PC-3 (cell line): ENCODE measurements at regions not wholly inside any gene's neighbourhood (a gene's known extent, or its start where the extent isn't known, plus 50 kb on each side); places are given as distances from the start of the nearest gene placed in this dataset.

Experiments
- ATAC-seq: fragments of 200-7000 bp; cut with Tn5 transposase; 2 replicates; pipeline ENCODE4 v1.9.1; 2020; ENCODE audit warnings: mild to moderate bottlenecking, moderate library complexity
- BruUV-seq: library from RNA; stranded (reverse); fragments of 400-500 nt; replicated peaks from 2 replicates; lab custom pipeline; 2021; lab: Mats Ljungman, UMichigan
- CTCF ChIA-PET: fragments of 300-600 bp; sonication (Branson Sonifier 250); formaldehyde crosslinking; loops from one replicate; lab custom pipeline; 2022; ENCODE audit warnings: antibody characterized with exemption; lab: Charles Lee
- POLR2A ChIA-PET: fragments of 300-600 bp; sonication (Branson Sonifier 250); formaldehyde crosslinking; loops from one replicate; lab custom pipeline; 2022; ENCODE audit warnings: antibody characterized with exemption; ENCODE audit not compliant: unreplicated experiment; lab: Charles Lee
- DNase-seq: peaks from one replicate; pipeline ENCODE4 v3.0.0-alpha.2; 2015
- H2AFZ ChIP-seq: fragments of 300-600 bp; sonication (generic); 2 replicates; pipeline ENCODE4 v1.6.0; 2016; ENCODE audit warnings: antibody characterized with exemption, low read length
- H3F3A ChIP-seq: fragments of 300-600 bp; sonication (generic); one replicate; pipeline ENCODE4 v1.6.0; 2017; ENCODE audit warnings: antibody characterized with exemption, low read length, control low read depth, mild to moderate bottlenecking; ENCODE audit not compliant: unreplicated experiment
- H3K27ac ChIP-seq: fragments of 300-600 bp; sonication (generic); 2 replicates; pipeline ENCODE4 v1.5.1; 2016; ENCODE audit warnings: mild to moderate bottlenecking, low read length
- H3K27me3 ChIP-seq: fragments of 300-600 bp; sonication (generic); 2 replicates; pipeline ENCODE4 v1.6.1; 2016; ENCODE audit warnings: low read length, mixed read lengths
- H3K36me3 ChIP-seq: fragments of 300-600 bp; sonication (generic); 2 replicates; pipeline ENCODE4 v1.6.1; 2016; ENCODE audit warnings: low read depth, mixed run types, low read length, mixed read lengths
- H3K4me1 ChIP-seq: fragments of 300-600 bp; sonication (generic); 2 replicates; pipeline ENCODE4 v1.5.1; 2016; ENCODE audit warnings: low read length; ENCODE audit not compliant: insufficient read depth
- H3K4me2 ChIP-seq: fragments of 300-600 bp; sonication (generic); 2 replicates; pipeline ENCODE4 v1.6.0; 2016; ENCODE audit warnings: low read length
- H3K4me3 ChIP-seq: fragments of 300-600 bp; sonication (generic); 2 replicates; pipeline ENCODE4 v1.5.1; 2016; ENCODE audit warnings: mild to moderate bottlenecking, low read length, mixed read lengths
- H3K79me2 ChIP-seq: fragments of 300-600 bp; sonication (generic); 2 replicates; pipeline ENCODE4 v1.6.1; 2017; ENCODE audit warnings: low read length, mixed read lengths
- H3K9ac ChIP-seq: fragments of 300-600 bp; sonication (generic); 2 replicates; pipeline ENCODE4 v1.6.0; 2016; ENCODE audit warnings: mild to moderate bottlenecking, low read length
- H3K9me2 ChIP-seq: fragments of 300-600 bp; sonication (generic); replicated peaks from 2 replicates; pipeline ENCODE4 v1.6.1; 2016; ENCODE audit warnings: mixed run types, low read length, mixed read lengths
- H3K9me3 ChIP-seq: fragments of 300-600 bp; sonication (generic); 2 replicates; pipeline ENCODE4 v1.6.1; 2016; ENCODE audit warnings: low read length, mixed read lengths
- H4K20me1 ChIP-seq: fragments of 300-600 bp; sonication (generic); 2 replicates; pipeline ENCODE4 v1.6.1; 2016; ENCODE audit warnings: low read length, mixed read lengths
- EZH2 ChIP-seq: fragments of 300-600 bp; sonication (generic); IDR thresholded peaks from one replicate; pipeline ENCODE4 v1.6.1; 2017; ENCODE audit warnings: antibody characterized with exemption, mild to moderate bottlenecking, low read length; ENCODE audit not compliant: unreplicated experiment
- EZH2phosphoT487 ChIP-seq: fragments of 300-600 bp; sonication (generic); IDR thresholded peaks from 2 replicates; pipeline ENCODE4 v1.6.1; 2018; ENCODE audit warnings: mild to moderate bottlenecking, antibody characterized with exemption, low read length, borderline replicate concordance
- intact Hi-C: fragments of 100-400 bp; cut with micrococcal nuclease; formaldehyde crosslinking; loops from 2 replicates; pipeline ENCODE4 v1.9.0; 2023
- TF ChIP-seq, protein P1 (sequence below): fragments of 300-600 bp; sonication (generic); conservative IDR thresholded peaks from 2 replicates; pipeline ENCODE4 v1.5.1; 2017; ENCODE audit warnings: antibody characterized with exemption, low read depth, mild to moderate bottlenecking, low read length

- Histone ChIP-seq H3K4me3 (no peak overlapping the region), H3K27ac (no peak overlapping the region), H3K4me2 (no peak overlapping the region), H3K9ac (no peak overlapping the region), H3K9me3 (no peaks in the 10 kb centered on the region), H4K20me1 (no peaks in the 10 kb centered on the region), H3K9me2 (no peaks in the 10 kb centered on the region), H2AFZ (no peak overlapping the region), H3K27me3 (no peaks in the 10 kb centered on the region), H3K4me1 (no peaks in the 10 kb centered on the region), H3K79me2 (no peaks in the 10 kb centered on the region), H3F3A (no peaks in the 10 kb centered on the region), H3K36me3 (no peaks in the 10 kb centered on the region)
- intact Hi-C loops = no loop called here
- no peak for TF ChIP-seq EZH2phosphoT487
- TF ChIP-seq EZH2 = no peak
- TF ChIP-seq, protein P1, sequence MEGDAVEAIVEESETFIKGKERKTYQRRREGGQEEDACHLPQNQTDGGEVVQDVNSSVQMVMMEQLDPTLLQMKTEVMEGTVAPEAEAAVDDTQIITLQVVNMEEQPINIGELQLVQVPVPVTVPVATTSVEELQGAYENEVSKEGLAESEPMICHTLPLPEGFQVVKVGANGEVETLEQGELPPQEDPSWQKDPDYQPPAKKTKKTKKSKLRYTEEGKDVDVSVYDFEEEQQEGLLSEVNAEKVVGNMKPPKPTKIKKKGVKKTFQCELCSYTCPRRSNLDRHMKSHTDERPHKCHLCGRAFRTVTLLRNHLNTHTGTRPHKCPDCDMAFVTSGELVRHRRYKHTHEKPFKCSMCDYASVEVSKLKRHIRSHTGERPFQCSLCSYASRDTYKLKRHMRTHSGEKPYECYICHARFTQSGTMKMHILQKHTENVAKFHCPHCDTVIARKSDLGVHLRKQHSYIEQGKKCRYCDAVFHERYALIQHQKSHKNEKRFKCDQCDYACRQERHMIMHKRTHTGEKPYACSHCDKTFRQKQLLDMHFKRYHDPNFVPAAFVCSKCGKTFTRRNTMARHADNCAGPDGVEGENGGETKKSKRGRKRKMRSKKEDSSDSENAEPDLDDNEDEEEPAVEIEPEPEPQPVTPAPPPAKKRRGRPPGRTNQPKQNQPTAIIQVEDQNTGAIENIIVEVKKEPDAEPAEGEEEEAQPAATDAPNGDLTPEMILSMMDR = no peak
- DNase-seq = no peak
- BruUV-seq = no TSS peak
- ATAC-seq = no peak
- ChIA-PET POLR2A (no interaction called here), CTCF (no interaction called here)
These were observed 83.6 kb upstream of the CPEB4 start for GRCh38 chr5:173804579-173804978.

- DNase-seq = peak; percentile 22
- no peak overlapping the region for H3K9ac ChIP-seq
- peak; percentile 48 for ATAC-seq
- no peak overlapping the region for H3K27ac ChIP-seq
- H3K4me1 ChIP-seq = no peaks in the 10 kb centered on the region
- H3K9me2 ChIP-seq = 0 out of 2 replicates have a peak, but pooled peaks cover 3% of the 10 kb centered on the region
- intact Hi-C loops = no loop called here
- H3K9me3 ChIP-seq = no peaks in the 10 kb centered on the region
- H3K79me2 ChIP-seq = no peaks in the 10 kb centered on the region
- H3K4me3 ChIP-seq = no peak overlapping the region
- H3K27me3 ChIP-seq = no peaks in the 10 kb centered on the region
- TF ChIP-seq, protein P1 = no peak
- no peak for TF ChIP-seq EZH2
- no peak for TF ChIP-seq EZH2phosphoT487
- no peak overlapping the region for H2AFZ ChIP-seq
- H3K4me2 ChIP-seq = no peak overlapping the region
- no peaks in the 10 kb centered on the region for H4K20me1 ChIP-seq
- ChIA-PET CTCF (no interaction called here), POLR2A (no interaction called here)
- no TSS peak for BruUV-seq
- H3F3A ChIP-seq = no peaks in the 10 kb centered on the region
- no peaks in the 10 kb centered on the region for H3K36me3 ChIP-seq
These were observed 81.7 kb upstream of the CPEB4 start for GRCh38 chr5:173806270-173807035.

DNA sequence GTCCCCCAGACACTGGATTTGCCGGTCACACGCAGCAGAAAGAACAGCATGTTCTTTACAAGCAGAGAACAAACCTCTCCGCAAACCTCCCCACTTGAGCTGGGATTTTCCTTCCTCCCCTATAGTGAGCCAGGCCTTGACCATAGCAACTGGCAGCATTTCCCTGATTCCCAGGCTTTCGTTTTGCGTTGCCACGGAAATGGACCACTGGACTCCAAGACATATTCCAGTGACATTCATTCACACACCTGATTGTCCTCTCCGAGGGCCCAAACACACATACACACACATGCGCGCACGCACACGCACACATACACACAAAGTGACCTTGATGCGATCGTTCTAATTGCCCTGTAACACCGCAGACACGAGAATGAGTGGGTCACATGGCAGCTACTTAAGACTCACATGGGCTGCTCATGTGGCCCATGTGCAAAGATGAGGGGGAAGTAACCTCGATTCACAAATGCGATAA is 80.9 kb upstream of the CPEB4 start:
- no TSS peak for BruUV-seq
- no peak overlapping the region for H2AFZ ChIP-seq
- TF ChIP-seq EZH2phosphoT487 (no peak), EZH2 (no peak)
- TF ChIP-seq, protein P1 = no peak
- intact Hi-C loops = no loop called here
- H3K4me3 ChIP-seq = no peak overlapping the region
- ChIA-PET POLR2A (no interaction called here), CTCF (no interaction called here)
- H3K9me3 ChIP-seq = no peaks in the 10 kb centered on the region
- no peaks in the 10 kb centered on the region for H3K36me3 ChIP-seq
- no peak overlapping the region for H3K4me2 ChIP-seq
- H3K27me3 ChIP-seq = no peaks in the 10 kb centered on the region
- DNase-seq (no peak), ATAC-seq (no peak)
- 0 out of 2 replicates have a peak, but pooled peaks cover 3% of the 10 kb centered on the region for H3K9me2 ChIP-seq
- H3K27ac ChIP-seq = no peak overlapping the region
- H3K4me1 ChIP-seq = no peaks in the 10 kb centered on the region
- no peaks in the 10 kb centered on the region for H3F3A ChIP-seq
- H3K9ac ChIP-seq = no peak overlapping the region
- no peaks in the 10 kb centered on the region for H3K79me2 ChIP-seq
- H4K20me1 ChIP-seq = no peaks in the 10 kb centered on the region
